ENCODE measurements at regions not wholly inside any gene's neighbourhood (a gene's known extent, or its start where the extent isn't known, plus 50 kb on each side); places are given as distances from the start of the nearest gene placed in this dataset.

DNA sequence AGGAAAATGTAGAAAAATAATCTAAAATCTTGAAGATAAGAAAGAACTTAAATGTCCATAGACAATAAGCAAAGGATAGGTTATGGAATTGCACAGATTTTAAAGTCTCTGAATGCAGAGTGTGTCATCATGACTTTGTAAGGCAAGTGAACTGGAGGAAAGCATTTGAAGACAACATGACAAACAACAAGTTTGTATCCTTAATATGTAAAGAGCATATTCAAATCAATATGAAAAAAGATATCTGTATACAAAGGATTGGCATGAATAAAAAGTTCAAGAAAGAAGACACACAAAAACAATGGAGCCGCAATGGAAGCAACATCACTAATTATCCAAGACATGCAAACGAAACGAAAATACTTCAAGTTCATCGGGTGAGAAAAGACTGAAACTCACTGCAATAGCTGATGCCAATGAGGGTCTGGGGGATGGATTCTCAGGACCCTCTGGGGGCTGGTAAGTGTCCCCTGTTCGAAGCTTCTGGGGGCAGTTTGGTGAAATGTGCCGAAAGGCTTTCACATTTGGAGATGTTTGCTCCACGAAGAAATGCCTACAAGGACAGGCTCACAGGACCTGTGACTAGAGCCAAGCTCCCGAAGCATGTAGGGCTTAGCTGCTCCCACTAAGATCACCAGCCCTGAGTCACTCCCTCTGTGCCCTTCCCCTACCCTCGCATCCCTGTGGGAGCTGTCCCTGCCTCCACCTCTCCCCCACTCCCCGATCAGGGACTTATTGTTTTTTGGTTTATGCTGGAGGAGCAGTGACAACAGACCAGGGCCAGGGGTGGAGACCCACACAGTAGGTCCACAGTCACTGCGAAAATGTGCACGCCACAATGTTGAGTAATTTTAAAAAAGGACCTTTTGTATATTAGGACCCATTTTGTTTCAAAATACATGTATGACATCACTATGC is 345.7 kb upstream of the SFSWAP start:
- TF ChIP-seq SIN3A (IDR thresholded peaks at IDR 0.05; ENCODE audit: borderline replicate concordance, insufficient read depth, low read length) (no peak), TAF1 (IDR thresholded peaks at IDR 0.05; ENCODE audit: borderline replicate concordance, insufficient read depth, low read length) (no peak)

All from PFSK-1 (cell line).